ENCODE measurements at regions not wholly inside any gene's neighbourhood (a gene's known extent, or its start where the extent isn't known, plus 50 kb on each side); places are given as distances from the start of the nearest gene placed in this dataset.
"Not testable (repeated sequence)": the region's sequence is repeated elsewhere in the genome, so short reads cannot be mapped to it uniquely, and the experiment has no call there.

- TF ChIP-seq CTCF (IDR thresholded peaks at IDR 0.05), result no peak
- H3K4me1 ChIP-seq (ENCODE audit: insufficient read depth, low read length), result no peaks in the 10 kb centered on the region
- POLR2A ChIA-PET, result no interaction called here
Observed at GRCh38 chr1:157262422-157262821, 124.2 kb upstream of the ETV3 start.

GRCh38 chr1:157255891-157256290, 117.7 kb upstream of the ETV3 start:
- DNase-seq; H3K36me3 ChIP-seq (ENCODE audit: insufficient read depth, low read length); H3K27ac Mint-ChIP-seq; H3K4me3 Mint-ChIP-seq; H3K9me3 ChIP-seq (ENCODE audit: control insufficient read depth in 1 of 2, insufficient read depth in 1 of 2, low read length in 2 of 2); intact Hi-C loops (cut with DNase I, micrococcal nuclease); H3K27me3 ChIP-seq (ENCODE audit: control insufficient read depth in 1 of 2, insufficient read depth in 2 of 2, low read length in 2 of 2); H3K4me3 ChIP-seq (ENCODE audit: low read length); H3K4me1 ChIP-seq (ENCODE audit: insufficient read depth, low read length); H3K9me3 Mint-ChIP-seq; ATAC-seq (ENCODE audit: poor library complexity); H3K27ac ChIP-seq (ENCODE audit: low read depth in 1 of 2, low read length in 2 of 2); H3K4me1 Mint-ChIP-seq (ENCODE audit: low read depth); POLR2A ChIA-PET; CTCF ChIA-PET; H3K36me3 Mint-ChIP-seq (ENCODE audit: low read depth): not testable (repeated sequence)
- peaks cover 39% of the 10 kb centered on the region for H3K27me3 Mint-ChIP-seq

More at GRCh38 chr1:157262422-157262821, 124.2 kb upstream of the ETV3 start:
- CTCF ChIA-PET, result no interaction called here
- no peaks in the 10 kb centered on the region for H3K36me3 ChIP-seq (ENCODE audit: insufficient read depth, low read length)
- Mint-ChIP-seq H3K4me3 (no peak overlapping the region), H3K27ac (no peak overlapping the region), H3K4me1 (ENCODE audit: low read depth) (no peaks in the 10 kb centered on the region), H3K9me3 (peaks cover 2% of the 10 kb centered on the region), H3K36me3 (ENCODE audit: low read depth) (no peaks in the 10 kb centered on the region), H3K27me3 (peaks cover 22% of the 10 kb centered on the region)
- H3K27me3 ChIP-seq (ENCODE audit: control insufficient read depth in 1 of 2, insufficient read depth in 2 of 2, low read length in 2 of 2), result no peaks in the 10 kb centered on the region
- no peak overlapping the region for H3K4me3 ChIP-seq (ENCODE audit: low read length)
- H3K27ac ChIP-seq (ENCODE audit: low read depth in 1 of 2, low read length in 2 of 2), result no peak overlapping the region
- H3K9me3 ChIP-seq (ENCODE audit: control insufficient read depth in 1 of 2, insufficient read depth in 1 of 2, low read length in 2 of 2), result no peaks in the 10 kb centered on the region
- no peak for DNase-seq
- intact Hi-C loops (cut with DNase I, micrococcal nuclease), result no loop called here
- ATAC-seq (ENCODE audit: poor library complexity), result no peak

- H3K36me3 ChIP-seq (ENCODE audit: insufficient read depth, low read length); H3K4me1 Mint-ChIP-seq (ENCODE audit: low read depth); POLR2A ChIA-PET; H3K4me3 ChIP-seq (ENCODE audit: low read length); H3K4me3 Mint-ChIP-seq; H3K9me3 Mint-ChIP-seq; H3K27ac Mint-ChIP-seq; intact Hi-C loops (cut with DNase I, micrococcal nuclease); H3K36me3 Mint-ChIP-seq (ENCODE audit: low read depth); CTCF ChIA-PET; H3K27me3 ChIP-seq (ENCODE audit: control insufficient read depth in 1 of 2, insufficient read depth in 2 of 2, low read length in 2 of 2); H3K9me3 ChIP-seq (ENCODE audit: control insufficient read depth in 1 of 2, insufficient read depth in 1 of 2, low read length in 2 of 2); DNase-seq; H3K27ac ChIP-seq (ENCODE audit: low read depth in 1 of 2, low read length in 2 of 2); H3K4me1 ChIP-seq (ENCODE audit: insufficient read depth, low read length); ATAC-seq (ENCODE audit: poor library complexity): not testable (repeated sequence)
- H3K27me3 Mint-ChIP-seq, result peaks cover 49% of the 10 kb centered on the region
Observed at GRCh38 chr1:157254183-157254582, 116.0 kb upstream of the ETV3 start.

- Histone ChIP-seq H3K9me3 (ENCODE audit: control insufficient read depth in 1 of 2, insufficient read depth in 1 of 2, low read length in 2 of 2) (peaks cover 0 to 8% of the 10 kb centered on the region in 2 experiments), H3K27ac (ENCODE audit: low read depth in 1 of 2, low read length in 2 of 2) (no peak overlapping the region), H3K4me3 (ENCODE audit: low read length) (no peak overlapping the region), H3K27me3 (ENCODE audit: control insufficient read depth in 1 of 2, insufficient read depth in 2 of 2, low read length in 2 of 2) (peaks cover 3 to 7% of the 10 kb centered on the region in 2 experiments), H3K36me3 (ENCODE audit: insufficient read depth, low read length) (no peaks in the 10 kb centered on the region), H3K4me1 (ENCODE audit: insufficient read depth, low read length) (no peaks in the 10 kb centered on the region)
- intact Hi-C loops (cut with DNase I, micrococcal nuclease), result no loop called here
- no peak for TF ChIP-seq CTCF (IDR thresholded peaks at IDR 0.05)
- no peaks in the 10 kb centered on the region for H3K36me3 Mint-ChIP-seq (ENCODE audit: low read depth)
- no peak overlapping the region for H3K4me3 Mint-ChIP-seq
- ATAC-seq (ENCODE audit: poor library complexity), result no peak
- no peaks in the 10 kb centered on the region for H3K9me3 Mint-ChIP-seq
- no peak for DNase-seq
- H3K27ac Mint-ChIP-seq, result no peak overlapping the region
- ChIA-PET POLR2A (no interaction called here), CTCF (no interaction called here)
- H3K27me3 Mint-ChIP-seq, result peaks cover 64% of the 10 kb centered on the region
- H3K4me1 Mint-ChIP-seq (ENCODE audit: low read depth), result no peaks in the 10 kb centered on the region
Observed at GRCh38 chr1:157252473-157252872, 114.3 kb upstream of the ETV3 start.
